Neural cell (in vitro differentiated cells): ENCODE measurements at regions not wholly inside any gene's neighbourhood (a gene's known extent, or its start where the extent isn't known, plus 50 kb on each side); places are given as distances from the start of the nearest gene placed in this dataset.

Source experiments
- EP300 ChIP-seq: fragments of 450-650 bp; conservative IDR thresholded peaks from 2 replicates; pipeline ENCODE4 v1.6.1; 2014; ENCODE audit warnings: antibody characterized with exemption, mild to moderate bottlenecking, moderate library complexity; ENCODE audit not compliant: poor library complexity, severe bottlenecking
- EZH2 ChIP-seq: fragments of 200-600, 300-800 bp; shearing (Covaris generic), sonication (generic); IDR thresholded peaks from 2 replicates; pipeline ENCODE4 v1.6.1; 2014; ENCODE audit warnings: antibody characterized with exemption, low read length, borderline replicate concordance, mild to moderate bottlenecking; ENCODE audit not compliant: insufficient read depth, poor library complexity, severe bottlenecking
- MXI1 ChIP-seq: fragments of 450-650 bp; conservative IDR thresholded peaks from 2 replicates; pipeline ENCODE4 v1.6.1; 2014; ENCODE audit warnings: antibody characterized with exemption, mild to moderate bottlenecking; ENCODE audit not compliant: poor library complexity, severe bottlenecking
- POLR2AphosphoS5 ChIP-seq: IDR thresholded peaks from 2 replicates; pipeline ENCODE4 v1.6.1; 2012
- RAD21 ChIP-seq: fragments of 450-650 bp; conservative IDR thresholded peaks from 2 replicates; pipeline ENCODE4 v1.6.1; 2014; ENCODE audit warnings: antibody characterized with exemption, mild to moderate bottlenecking, moderate library complexity
- REST ChIP-seq: IDR thresholded peaks from 2 replicates; pipeline ENCODE4 v1.6.1; 2012; ENCODE audit warnings: borderline replicate concordance
- SMC3 ChIP-seq: fragments of 450-650 bp; conservative IDR thresholded peaks from 2 replicates; pipeline ENCODE4 v1.6.1; 2014; ENCODE audit warnings: antibody characterized with exemption, mild to moderate bottlenecking, moderate library complexity; ENCODE audit not compliant: poor library complexity
- TAF1 ChIP-seq: IDR thresholded peaks from 2 replicates; pipeline ENCODE4 v1.6.1; 2012; ENCODE audit warnings: low read depth
- TF ChIP-seq, protein P1 (sequence below): fragments of 450-650 bp; IDR thresholded peaks from 2 replicates; pipeline ENCODE4 v1.5.1; 2014; ENCODE audit warnings: antibody characterized with exemption, mild to moderate bottlenecking, moderate library complexity; ENCODE audit not compliant: poor library complexity, severe bottlenecking

DNA sequence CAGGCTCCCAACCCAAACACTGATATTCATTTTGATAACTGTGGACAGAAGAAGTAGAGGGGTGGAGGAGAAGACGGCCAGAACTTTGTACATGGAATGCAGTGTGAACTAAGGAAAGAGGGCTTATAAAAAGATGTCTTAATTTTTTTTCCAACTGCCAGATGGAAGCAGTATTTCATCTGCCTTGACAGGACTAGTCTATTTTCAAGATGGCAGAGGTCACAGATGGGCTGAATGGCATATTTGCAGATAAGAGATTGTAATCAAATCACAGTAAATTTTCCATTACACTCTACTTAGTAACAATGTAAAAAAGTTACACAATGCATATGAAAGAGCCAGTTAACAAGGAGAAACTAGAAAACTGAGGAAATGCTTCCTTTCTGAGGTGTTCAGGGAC, 246.8 kb upstream of the FMN2 start:
- TF ChIP-seq, protein P1, sequence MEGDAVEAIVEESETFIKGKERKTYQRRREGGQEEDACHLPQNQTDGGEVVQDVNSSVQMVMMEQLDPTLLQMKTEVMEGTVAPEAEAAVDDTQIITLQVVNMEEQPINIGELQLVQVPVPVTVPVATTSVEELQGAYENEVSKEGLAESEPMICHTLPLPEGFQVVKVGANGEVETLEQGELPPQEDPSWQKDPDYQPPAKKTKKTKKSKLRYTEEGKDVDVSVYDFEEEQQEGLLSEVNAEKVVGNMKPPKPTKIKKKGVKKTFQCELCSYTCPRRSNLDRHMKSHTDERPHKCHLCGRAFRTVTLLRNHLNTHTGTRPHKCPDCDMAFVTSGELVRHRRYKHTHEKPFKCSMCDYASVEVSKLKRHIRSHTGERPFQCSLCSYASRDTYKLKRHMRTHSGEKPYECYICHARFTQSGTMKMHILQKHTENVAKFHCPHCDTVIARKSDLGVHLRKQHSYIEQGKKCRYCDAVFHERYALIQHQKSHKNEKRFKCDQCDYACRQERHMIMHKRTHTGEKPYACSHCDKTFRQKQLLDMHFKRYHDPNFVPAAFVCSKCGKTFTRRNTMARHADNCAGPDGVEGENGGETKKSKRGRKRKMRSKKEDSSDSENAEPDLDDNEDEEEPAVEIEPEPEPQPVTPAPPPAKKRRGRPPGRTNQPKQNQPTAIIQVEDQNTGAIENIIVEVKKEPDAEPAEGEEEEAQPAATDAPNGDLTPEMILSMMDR, result no peak
- TF ChIP-seq EZH2, result no peak
- TF ChIP-seq POLR2AphosphoS5, result no peak
- no peak for TF ChIP-seq RAD21
- no peak for TF ChIP-seq MXI1
- TF ChIP-seq REST, result no peak
- no peak for TF ChIP-seq SMC3
- no peak for TF ChIP-seq EP300
- TF ChIP-seq TAF1, result no peak
